GM23338 (cell line): ENCODE measurements at regions not wholly inside any gene's neighbourhood (a gene's known extent, or its start where the extent isn't known, plus 50 kb on each side); places are given as distances from the start of the nearest gene placed in this dataset.
A peak's percentile ranks its signal among the peaks of the same experiment; 100 is the strongest.

ENCODE experiments used
- ATAC-seq: fragments of 200-7000 bp; cut with Tn5 transposase; 3 replicates; pipeline ENCODE4 v1.9.1; 2020
- DNase-seq: peaks from one replicate; pipeline ENCODE4 v3.0.0-alpha.2; 2015; ENCODE audit warnings: low spot score
- H2AFZ ChIP-seq: fragments of 200-600 bp; sonication (generic); 2 replicates; pipeline ENCODE4 v1.8.0; 2016; ENCODE audit warnings: antibody characterized with exemption, mild to moderate bottlenecking, moderate library complexity
- H3F3A ChIP-seq: fragments of 200-600 bp; sonication (generic); replicated peaks from 2 replicates; pipeline ENCODE4 v1.8.0; 2017; ENCODE audit warnings: antibody characterized with exemption, mixed run types, low read depth
- H3K27ac ChIP-seq: fragments of 200-600 bp; sonication (generic); 2 replicates; pipeline ENCODE4 v1.6.1; 2016; ENCODE audit warnings: low read depth
- H3K27me3 ChIP-seq: fragments of 200-600 bp; sonication (generic); 2 replicates; pipeline ENCODE4 v1.8.0; 2016; ENCODE audit warnings: mild to moderate bottlenecking, mixed run types, moderate library complexity; ENCODE audit not compliant: insufficient read depth
- H3K36me3 ChIP-seq: fragments of 200-600 bp; sonication (generic); 2 replicates; pipeline ENCODE4 v1.8.0; 2016; ENCODE audit warnings: mild to moderate bottlenecking; ENCODE audit not compliant: insufficient read depth
- H3K4me1 ChIP-seq: fragments of 200-600 bp; sonication (generic); 2 replicates; pipeline ENCODE4 v1.8.0; 2016; ENCODE audit warnings: mild to moderate bottlenecking, moderate library complexity; ENCODE audit not compliant: insufficient read depth
- H3K4me2 ChIP-seq: fragments of 200-600 bp; sonication (generic); 2 replicates; pipeline ENCODE4 v1.7.1; 2017; ENCODE audit warnings: mixed run types
- H3K4me3 ChIP-seq: fragments of 200-600 bp; sonication (generic); 2 replicates; pipeline ENCODE4 v1.6.1; 2016; ENCODE audit warnings: mixed run types
- H3K79me2 ChIP-seq: fragments of 200-600 bp; sonication (generic); replicated peaks from 2 replicates; pipeline ENCODE4 v1.8.0; 2017; ENCODE audit warnings: mild to moderate bottlenecking; ENCODE audit not compliant: insufficient read depth
- H3K9me2 ChIP-seq: fragments of 200-600 bp; sonication (generic); 2 replicates; pipeline ENCODE4 v1.8.0; 2017; ENCODE audit not compliant: insufficient read depth
- H4K20me1 ChIP-seq: fragments of 200-600 bp; sonication (generic); replicated peaks from 2 replicates; pipeline ENCODE4 v1.8.0; 2017; ENCODE audit warnings: mild to moderate bottlenecking; ENCODE audit not compliant: insufficient read depth
- H3K27ac Mint-ChIP-seq: 2 replicates; pipeline ENCODE4 v1.8.0; 2020; ENCODE audit warnings: inconsistent platforms, mild to moderate bottlenecking, moderate library complexity, mixed read lengths
- H3K27me3 Mint-ChIP-seq: 3 replicates; pipeline ENCODE4 v1.8.0; 2022; ENCODE audit warnings: low read depth, mild to moderate bottlenecking, moderate library complexity, mixed read lengths, inconsistent platforms; ENCODE audit not compliant: insufficient read depth, poor library complexity
- H3K36me3 Mint-ChIP-seq: 3 replicates; pipeline ENCODE4 v1.8.0; 2021; ENCODE audit warnings: low read depth, mild to moderate bottlenecking, inconsistent platforms, moderate library complexity, mixed read lengths
- H3K4me1 Mint-ChIP-seq: 3 replicates; pipeline ENCODE4 v1.8.0; 2020; ENCODE audit warnings: mild to moderate bottlenecking, inconsistent platforms, mixed read lengths
- H3K4me3 Mint-ChIP-seq: 3 replicates; pipeline ENCODE4 v1.8.0; 2021; ENCODE audit warnings: moderate library complexity, mild to moderate bottlenecking, inconsistent platforms, mixed read lengths
- H3K9me3 Mint-ChIP-seq: 3 replicates; pipeline ENCODE4 v1.8.0; 2020; ENCODE audit warnings: moderate library complexity, mild to moderate bottlenecking, inconsistent platforms, mixed read lengths
- ETS1 ChIP-seq: IDR thresholded peaks from 2 replicates; pipeline ENCODE4 v1.6.1; 2016; ENCODE audit warnings: antibody characterized with exemption
- EZH2phosphoT487 ChIP-seq: fragments of 200-600 bp; sonication (generic); IDR thresholded peaks from one replicate; pipeline ENCODE4 v1.8.1; 2018; ENCODE audit warnings: antibody characterized with exemption; ENCODE audit not compliant: unreplicated experiment
- NANOG ChIP-seq: IDR thresholded peaks from 2 replicates; pipeline ENCODE4 v1.6.1; 2016; ENCODE audit warnings: antibody characterized with exemption, borderline replicate concordance
- REST ChIP-seq: IDR thresholded peaks from one replicate; pipeline ENCODE4 v1.6.1; 2018; ENCODE audit warnings: antibody characterized with exemption; ENCODE audit not compliant: unreplicated experiment
- STAT1 ChIP-seq: IDR thresholded peaks from one replicate; pipeline ENCODE4 v1.6.1; 2016; ENCODE audit warnings: antibody characterized with exemption; ENCODE audit not compliant: unreplicated experiment
- ZNF114 ChIP-seq: fragments of 250-450 bp; sonication (Bioruptor Pico); IDR thresholded peaks from 2 replicates; pipeline ENCODE4 v1.5.0; 2020; ENCODE audit warnings: mild to moderate bottlenecking, moderate library complexity
- TF ChIP-seq, protein P1 (sequence below): fragments of 250-450 bp; sonication (Bioruptor Pico); IDR thresholded peaks from 2 replicates; pipeline ENCODE4 v1.5.0; 2020; ENCODE audit warnings: mild to moderate bottlenecking, moderate library complexity
- TF ChIP-seq, protein P2 (sequence below), 2 experiments: fragments of 200-600 bp in 1 of 2; sonication (generic) in 1 of 2; conservative IDR thresholded peaks; 2 replicates each; pipeline versions ENCODE4 v1.5.1 to v1.6.1; 2016 to 2017; ENCODE audit warnings: antibody characterized with exemption in 2 of 2, low read depth in 2 of 2, mild to moderate bottlenecking in 2 of 2, moderate library complexity in 1 of 2

DNA sequence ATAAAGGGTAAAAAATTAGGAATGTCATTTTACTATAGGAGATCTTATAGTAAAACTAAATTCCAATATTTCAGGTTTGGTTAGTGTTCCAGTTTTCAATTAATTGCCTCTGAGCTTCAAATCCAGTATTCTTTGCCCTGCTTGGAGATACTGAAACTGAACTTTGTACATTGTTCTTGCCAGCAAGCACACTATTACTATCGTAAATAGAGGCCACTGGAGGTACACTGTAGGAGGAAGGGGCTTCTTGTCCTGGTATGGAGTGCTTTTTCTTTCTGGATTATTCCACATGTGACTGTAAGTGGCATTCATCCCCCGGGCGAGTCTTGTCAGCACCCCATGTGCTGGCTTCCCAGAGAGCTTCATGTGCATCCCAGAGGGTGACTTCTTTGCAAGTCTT, 234.7 kb upstream of the PTPRZ1 start (continued):
- TF ChIP-seq, protein P1, sequence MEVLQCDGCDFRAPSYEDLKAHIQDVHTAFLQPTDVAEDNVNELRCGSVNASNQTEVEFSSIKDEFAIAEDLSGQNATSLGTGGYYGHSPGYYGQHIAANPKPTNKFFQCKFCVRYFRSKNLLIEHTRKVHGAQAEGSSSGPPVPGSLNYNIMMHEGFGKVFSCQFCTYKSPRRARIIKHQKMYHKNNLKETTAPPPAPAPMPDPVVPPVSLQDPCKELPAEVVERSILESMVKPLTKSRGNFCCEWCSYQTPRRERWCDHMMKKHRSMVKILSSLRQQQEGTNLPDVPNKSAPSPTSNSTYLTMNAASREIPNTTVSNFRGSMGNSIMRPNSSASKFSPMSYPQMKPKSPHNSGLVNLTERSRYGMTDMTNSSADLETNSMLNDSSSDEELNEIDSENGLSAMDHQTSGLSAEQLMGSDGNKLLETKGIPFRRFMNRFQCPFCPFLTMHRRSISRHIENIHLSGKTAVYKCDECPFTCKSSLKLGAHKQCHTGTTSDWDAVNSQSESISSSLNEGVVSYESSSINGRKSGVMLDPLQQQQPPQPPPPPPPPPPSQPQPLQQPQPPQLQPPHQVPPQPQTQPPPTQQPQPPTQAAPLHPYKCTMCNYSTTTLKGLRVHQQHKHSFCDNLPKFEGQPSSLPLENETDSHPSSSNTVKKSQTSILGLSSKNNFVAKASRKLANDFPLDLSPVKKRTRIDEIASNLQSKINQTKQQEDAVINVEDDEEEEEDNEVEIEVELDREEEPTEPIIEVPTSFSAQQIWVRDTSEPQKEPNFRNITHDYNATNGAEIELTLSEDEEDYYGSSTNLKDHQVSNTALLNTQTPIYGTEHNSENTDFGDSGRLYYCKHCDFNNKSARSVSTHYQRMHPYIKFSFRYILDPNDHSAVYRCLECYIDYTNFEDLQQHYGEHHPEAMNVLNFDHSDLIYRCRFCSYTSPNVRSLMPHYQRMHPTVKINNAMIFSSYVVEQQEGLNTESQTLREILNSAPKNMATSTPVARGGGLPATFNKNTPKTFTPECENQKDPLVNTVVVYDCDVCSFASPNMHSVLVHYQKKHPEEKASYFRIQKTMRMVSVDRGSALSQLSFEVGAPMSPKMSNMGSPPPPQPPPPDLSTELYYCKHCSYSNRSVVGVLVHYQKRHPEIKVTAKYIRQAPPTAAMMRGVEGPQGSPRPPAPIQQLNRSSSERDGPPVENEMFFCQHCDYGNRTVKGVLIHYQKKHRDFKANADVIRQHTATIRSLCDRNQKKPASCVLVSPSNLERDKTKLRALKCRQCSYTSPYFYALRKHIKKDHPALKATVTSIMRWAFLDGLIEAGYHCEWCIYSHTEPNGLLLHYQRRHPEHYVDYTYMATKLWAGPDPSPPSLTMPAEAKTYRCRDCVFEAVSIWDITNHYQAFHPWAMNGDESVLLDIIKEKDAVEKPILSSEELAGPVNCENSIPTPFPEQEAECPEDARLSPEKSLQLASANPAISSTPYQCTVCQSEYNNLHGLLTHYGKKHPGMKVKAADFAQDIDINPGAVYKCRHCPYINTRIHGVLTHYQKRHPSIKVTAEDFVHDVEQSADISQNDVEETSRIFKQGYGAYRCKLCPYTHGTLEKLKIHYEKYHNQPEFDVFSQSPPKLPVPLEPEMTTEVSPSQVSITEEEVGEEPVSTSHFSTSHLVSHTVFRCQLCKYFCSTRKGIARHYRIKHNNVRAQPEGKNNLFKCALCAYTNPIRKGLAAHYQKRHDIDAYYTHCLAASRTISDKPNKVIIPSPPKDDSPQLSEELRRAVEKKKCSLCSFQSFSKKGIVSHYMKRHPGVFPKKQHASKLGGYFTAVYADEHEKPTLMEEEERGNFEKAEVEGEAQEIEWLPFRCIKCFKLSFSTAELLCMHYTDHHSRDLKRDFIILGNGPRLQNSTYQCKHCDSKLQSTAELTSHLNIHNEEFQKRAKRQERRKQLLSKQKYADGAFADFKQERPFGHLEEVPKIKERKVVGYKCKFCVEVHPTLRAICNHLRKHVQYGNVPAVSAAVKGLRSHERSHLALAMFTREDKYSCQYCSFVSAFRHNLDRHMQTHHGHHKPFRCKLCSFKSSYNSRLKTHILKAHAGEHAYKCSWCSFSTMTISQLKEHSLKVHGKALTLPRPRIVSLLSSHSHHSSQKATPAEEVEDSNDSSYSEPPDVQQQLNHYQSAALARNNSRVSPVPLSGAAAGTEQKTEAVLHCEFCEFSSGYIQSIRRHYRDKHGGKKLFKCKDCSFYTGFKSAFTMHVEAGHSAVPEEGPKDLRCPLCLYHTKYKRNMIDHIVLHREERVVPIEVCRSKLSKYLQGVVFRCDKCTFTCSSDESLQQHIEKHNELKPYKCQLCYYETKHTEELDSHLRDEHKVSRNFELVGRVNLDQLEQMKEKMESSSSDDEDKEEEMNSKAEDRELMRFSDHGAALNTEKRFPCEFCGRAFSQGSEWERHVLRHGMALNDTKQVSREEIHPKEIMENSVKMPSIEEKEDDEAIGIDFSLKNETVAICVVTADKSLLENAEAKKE (CRISPR knock-in tag) = no peak
- TF ChIP-seq, protein P2, sequence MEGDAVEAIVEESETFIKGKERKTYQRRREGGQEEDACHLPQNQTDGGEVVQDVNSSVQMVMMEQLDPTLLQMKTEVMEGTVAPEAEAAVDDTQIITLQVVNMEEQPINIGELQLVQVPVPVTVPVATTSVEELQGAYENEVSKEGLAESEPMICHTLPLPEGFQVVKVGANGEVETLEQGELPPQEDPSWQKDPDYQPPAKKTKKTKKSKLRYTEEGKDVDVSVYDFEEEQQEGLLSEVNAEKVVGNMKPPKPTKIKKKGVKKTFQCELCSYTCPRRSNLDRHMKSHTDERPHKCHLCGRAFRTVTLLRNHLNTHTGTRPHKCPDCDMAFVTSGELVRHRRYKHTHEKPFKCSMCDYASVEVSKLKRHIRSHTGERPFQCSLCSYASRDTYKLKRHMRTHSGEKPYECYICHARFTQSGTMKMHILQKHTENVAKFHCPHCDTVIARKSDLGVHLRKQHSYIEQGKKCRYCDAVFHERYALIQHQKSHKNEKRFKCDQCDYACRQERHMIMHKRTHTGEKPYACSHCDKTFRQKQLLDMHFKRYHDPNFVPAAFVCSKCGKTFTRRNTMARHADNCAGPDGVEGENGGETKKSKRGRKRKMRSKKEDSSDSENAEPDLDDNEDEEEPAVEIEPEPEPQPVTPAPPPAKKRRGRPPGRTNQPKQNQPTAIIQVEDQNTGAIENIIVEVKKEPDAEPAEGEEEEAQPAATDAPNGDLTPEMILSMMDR (conservative IDR thresholded peaks at IDR 0.05; ENCODE audit: low read depth in 2 of 2) = no peak
- no peak for TF ChIP-seq NANOG
- TF ChIP-seq ZNF114 (CRISPR knock-in tag) = no peak
- TF ChIP-seq STAT1 = no peak
- TF ChIP-seq EZH2phosphoT487 = no peak

DNA sequence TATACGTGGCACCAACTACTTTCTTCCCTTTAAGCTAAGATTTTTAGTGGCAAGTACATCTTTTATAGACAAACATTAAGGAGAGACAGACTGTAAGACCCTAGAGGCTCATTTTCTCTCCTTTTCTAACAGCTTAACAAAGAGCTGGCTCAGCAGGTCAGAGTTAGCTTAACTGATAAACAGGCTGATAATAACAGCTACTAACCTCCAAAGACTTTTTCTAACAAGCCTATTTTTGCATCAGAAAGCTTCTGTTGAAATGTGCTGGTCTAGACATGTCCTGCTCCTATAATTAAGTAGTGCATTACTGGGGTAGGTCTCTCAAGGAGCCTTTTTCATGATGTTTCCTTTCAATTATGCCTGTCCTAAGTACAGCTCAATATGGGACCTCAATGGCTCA, 238.2 kb upstream of the FAM3C start:
- Histone ChIP-seq H3F3A (no peaks in the 10 kb centered on the region), H3K27ac (no peak overlapping the region), H3K4me1 (peaks cover 9% of the 10 kb centered on the region; the same call in 1 of the 2 replicates), H4K20me1 (no peaks in the 10 kb centered on the region), H3K79me2 (no peaks in the 10 kb centered on the region), H3K4me3 (no peak overlapping the region), H3K4me2 (peak overlapping the region; percentile 49; the same call in 1 of the 2 replicates), H3K27me3 (no peaks in the 10 kb centered on the region), H2AFZ (peak overlapping the region; percentile 86), H3K36me3 (no peaks in the 10 kb centered on the region), H3K9me2 (peaks cover 4% of the 10 kb centered on the region)
- ATAC-seq (0 out of 3 replicates have a peak, but pooled peaks have one; percentile 32), DNase-seq (no peak)
- H3K4me3 Mint-ChIP-seq = no peak overlapping the region
- H3K4me1 Mint-ChIP-seq = peaks cover 14% of the 10 kb centered on the region
- H3K36me3 Mint-ChIP-seq = peaks cover 11% of the 10 kb centered on the region; the same call in 2 of the 3 replicates
- H3K9me3 Mint-ChIP-seq = no peaks in the 10 kb centered on the region
- 0 out of 2 replicates have a peak overlapping the region, but pooled peaks have one; percentile 2 for H3K27ac Mint-ChIP-seq
- H3K27me3 Mint-ChIP-seq = peaks cover 2% of the 10 kb centered on the region
- TF ChIP-seq NANOG (no peak), STAT1 (no peak), REST (no peak), ETS1 (no peak)
